ENCODE measurements at regions not wholly inside any gene's neighbourhood (a gene's known extent, or its start where the extent isn't known, plus 50 kb on each side); places are given as distances from the start of the nearest gene placed in this dataset.
A peak's percentile ranks its signal among the peaks of the same experiment; 100 is the strongest.

DNA sequence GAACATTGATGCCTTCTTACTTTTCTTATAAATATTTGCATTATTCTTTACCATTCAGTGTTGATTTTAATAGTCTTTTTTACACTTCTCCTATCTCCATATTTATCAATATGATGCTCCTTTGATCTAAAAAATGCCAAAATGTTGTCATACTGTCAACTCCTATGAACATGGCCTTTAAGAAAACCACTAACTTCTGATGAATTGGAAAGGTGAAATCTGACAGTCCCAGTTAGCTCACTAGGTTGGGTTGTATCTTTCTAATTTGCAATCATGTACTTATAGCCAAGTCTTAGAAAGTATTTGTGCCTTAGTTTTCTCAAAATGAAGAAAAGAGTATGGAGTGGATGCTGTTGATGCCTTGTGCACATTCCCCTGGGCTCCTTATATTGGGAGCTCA lies 75.4 kb upstream of the SPACA1 start:
- no peak overlapping the region for H3K4me3 ChIP-seq (ENCODE audit: low read depth, low read length)
- DNase-seq (ENCODE audit: low read depth, low spot score): no peak
- TF ChIP-seq, protein P1, sequence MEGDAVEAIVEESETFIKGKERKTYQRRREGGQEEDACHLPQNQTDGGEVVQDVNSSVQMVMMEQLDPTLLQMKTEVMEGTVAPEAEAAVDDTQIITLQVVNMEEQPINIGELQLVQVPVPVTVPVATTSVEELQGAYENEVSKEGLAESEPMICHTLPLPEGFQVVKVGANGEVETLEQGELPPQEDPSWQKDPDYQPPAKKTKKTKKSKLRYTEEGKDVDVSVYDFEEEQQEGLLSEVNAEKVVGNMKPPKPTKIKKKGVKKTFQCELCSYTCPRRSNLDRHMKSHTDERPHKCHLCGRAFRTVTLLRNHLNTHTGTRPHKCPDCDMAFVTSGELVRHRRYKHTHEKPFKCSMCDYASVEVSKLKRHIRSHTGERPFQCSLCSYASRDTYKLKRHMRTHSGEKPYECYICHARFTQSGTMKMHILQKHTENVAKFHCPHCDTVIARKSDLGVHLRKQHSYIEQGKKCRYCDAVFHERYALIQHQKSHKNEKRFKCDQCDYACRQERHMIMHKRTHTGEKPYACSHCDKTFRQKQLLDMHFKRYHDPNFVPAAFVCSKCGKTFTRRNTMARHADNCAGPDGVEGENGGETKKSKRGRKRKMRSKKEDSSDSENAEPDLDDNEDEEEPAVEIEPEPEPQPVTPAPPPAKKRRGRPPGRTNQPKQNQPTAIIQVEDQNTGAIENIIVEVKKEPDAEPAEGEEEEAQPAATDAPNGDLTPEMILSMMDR (IDR thresholded peaks at IDR 0.05; ENCODE audit: low read depth, low read length): no peak
- in situ Hi-C loops (cut with HindIII; ENCODE audit: low sequenced_read_pairs): no loop called here

DNA sequence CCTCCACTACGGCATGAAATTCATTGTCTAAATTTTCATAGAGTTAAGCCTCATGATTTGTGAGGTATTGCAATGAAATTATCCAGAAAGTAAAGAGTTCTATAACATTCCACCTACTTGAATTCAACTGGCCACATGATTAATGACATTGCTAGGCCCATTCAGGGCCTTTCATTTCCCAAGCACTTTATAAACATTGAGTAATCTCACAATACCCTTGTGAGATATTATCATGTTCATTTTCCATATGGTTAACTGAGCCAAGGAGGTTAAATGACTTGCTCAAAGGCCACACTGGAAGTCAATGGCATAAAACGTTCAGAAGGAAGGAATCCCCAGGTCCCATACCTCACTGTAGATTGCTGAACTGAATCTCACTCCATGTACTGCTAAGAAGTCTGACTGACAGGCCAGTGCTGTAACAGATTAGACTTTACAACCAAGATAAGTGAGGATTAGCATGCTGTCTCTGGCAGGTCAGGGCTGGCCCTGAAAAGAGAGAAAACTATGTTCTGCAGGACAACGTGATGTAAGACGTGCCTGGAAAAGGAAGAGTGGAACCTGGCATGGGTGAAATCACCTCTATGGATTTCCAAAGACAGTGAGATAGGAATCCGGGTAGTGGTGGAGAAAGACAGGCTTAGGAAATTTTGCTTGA lies 75.9 kb upstream of the SPACA1 start:
- no peak overlapping the region for H3K4me3 ChIP-seq (ENCODE audit: low read depth, low read length)
- in situ Hi-C loops (cut with HindIII; ENCODE audit: low sequenced_read_pairs): no loop called here
- no peak for DNase-seq (ENCODE audit: low read depth, low spot score)
- TF ChIP-seq, protein P1 (IDR thresholded peaks at IDR 0.05; ENCODE audit: low read depth, low read length): no peak

DNA sequence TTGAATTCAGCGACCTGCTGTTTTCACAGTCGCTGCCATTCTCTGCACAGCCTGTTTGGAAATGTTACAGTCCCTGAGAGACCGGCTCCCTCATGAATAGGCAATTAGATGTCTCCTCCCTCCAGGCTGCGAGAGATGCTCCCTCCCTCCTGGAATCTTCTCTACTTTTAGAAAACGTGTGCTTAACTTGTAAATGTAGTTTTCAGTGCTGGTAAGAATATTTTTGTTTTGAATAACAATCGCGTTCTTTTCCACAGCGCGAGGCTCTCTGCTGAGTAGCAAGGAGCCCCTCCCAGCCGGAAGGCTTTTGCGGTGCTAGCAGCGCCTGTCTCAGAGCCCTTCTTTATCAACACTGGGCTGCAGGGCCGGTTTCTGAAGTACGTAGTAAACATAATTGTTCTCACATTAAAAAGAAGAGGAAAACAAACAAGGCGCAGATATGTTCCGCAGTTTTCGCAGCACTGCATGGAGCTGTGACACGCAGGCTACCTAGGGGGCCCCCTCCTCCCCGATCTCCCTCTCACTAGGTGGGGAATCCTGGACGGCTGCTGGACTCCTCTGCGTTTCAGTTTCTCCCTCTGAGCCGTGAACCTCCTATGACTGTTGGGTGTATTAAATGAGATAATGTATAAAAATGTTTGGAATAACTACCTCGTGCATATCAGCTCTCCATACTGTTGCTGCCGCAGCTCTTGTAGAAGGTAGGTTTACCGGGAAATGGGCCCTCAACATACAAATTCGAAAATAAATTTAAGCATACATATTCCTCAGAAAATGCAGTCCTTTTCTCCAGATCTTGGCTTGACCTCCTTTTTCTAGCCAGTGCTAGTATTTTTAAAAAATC lies 79.0 kb upstream of the SPACA1 start:
- peak; percentile 13 for DNase-seq (ENCODE audit: low read depth, low spot score)
- TF ChIP-seq, protein P1 (IDR thresholded peaks at IDR 0.05; ENCODE audit: low read depth, low read length): no peak
- peak overlapping the region; percentile 22 for H3K4me3 ChIP-seq (ENCODE audit: low read depth, low read length)
- in situ Hi-C loops (cut with HindIII; ENCODE audit: low sequenced_read_pairs): no loop called here

DNA sequence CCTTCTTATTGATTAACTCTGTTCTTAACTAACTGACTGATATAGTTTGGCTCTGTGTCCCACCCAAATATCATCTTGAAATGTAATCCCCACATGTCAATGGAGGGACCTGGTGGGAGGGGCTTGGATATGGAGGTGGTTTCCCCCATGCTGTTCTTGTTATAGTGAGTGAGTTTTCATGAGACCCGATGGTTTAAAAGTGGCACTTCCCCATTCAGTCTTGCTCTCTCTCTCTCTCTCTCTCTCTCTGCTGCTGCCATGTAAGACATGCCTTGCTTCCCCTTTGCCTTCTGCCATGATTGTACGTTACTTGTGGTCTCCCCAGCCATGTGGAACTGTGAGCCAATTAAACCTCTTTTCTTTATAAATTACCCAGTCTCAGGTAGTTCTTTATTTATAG lies 81.8 kb upstream of the SPACA1 start:
- DNase-seq (ENCODE audit: low read depth, low spot score): no peak
- in situ Hi-C loops (cut with HindIII; ENCODE audit: low sequenced_read_pairs): no loop called here
- H3K4me3 ChIP-seq (ENCODE audit: low read depth, low read length): no peak overlapping the region
- TF ChIP-seq, protein P1 (IDR thresholded peaks at IDR 0.05; ENCODE audit: low read depth, low read length): no peak

DNA sequence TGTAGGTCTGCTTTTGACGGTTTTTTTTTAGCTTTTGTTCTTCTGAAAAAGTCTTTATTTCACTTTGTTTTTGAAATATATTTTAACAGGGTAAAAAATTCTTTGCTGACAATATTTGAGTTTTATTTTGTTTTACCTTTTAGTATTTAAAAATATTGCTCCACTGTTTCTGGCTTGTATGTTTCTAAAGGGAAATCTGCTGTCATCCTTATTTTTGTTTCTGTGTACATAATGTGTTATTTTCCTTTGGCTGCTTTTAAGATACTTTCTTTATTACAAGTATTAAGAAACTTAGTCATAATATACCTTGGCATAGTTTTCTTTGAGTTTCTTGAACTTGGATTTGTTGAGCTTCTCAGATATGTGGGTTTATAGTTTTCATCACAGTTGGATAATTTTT lies 88.6 kb upstream of the SPACA1 start:
- no peak overlapping the region for H3K4me3 ChIP-seq (ENCODE audit: low read depth, low read length)
- TF ChIP-seq, protein P1 (IDR thresholded peaks at IDR 0.05; ENCODE audit: low read depth, low read length): no peak
- in situ Hi-C loops (cut with HindIII; ENCODE audit: low sequenced_read_pairs): no loop called here
- DNase-seq (ENCODE audit: low read depth, low spot score): no peak

DNA sequence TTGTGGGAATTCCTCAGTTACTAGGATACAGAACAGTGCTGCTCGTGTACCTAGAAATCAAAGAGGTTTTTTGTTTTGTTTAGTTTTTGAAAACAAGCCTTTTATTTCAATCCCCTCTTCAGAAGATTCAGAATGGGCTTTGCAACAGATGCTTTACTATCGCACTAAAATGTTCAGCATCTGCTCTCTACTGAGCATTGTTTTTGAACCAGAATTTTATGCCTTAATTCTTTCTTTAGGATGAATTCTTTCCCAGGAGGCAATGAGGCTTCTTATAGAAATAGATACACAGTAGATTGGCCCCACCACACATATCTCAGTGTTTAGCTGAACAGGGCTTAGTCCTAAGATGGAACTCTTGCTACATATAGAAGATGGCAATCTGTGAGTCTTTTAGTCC lies 95.9 kb upstream of the SPACA1 start:
- TF ChIP-seq, protein P1 (IDR thresholded peaks at IDR 0.05; ENCODE audit: low read depth, low read length): no peak
- H3K4me3 ChIP-seq (ENCODE audit: low read depth, low read length): no peak overlapping the region
- in situ Hi-C loops (cut with HindIII; ENCODE audit: low sequenced_read_pairs): no loop called here
- no peak for DNase-seq (ENCODE audit: low read depth, low spot score)

Data from astrocyte of the spinal cord (primary cell).